Inflammatory macrophage treated with lipopolysaccharide for 4 hours (primary cell): ENCODE measurements at regions not wholly inside any gene's neighbourhood (a gene's known extent, or its start where the extent isn't known, plus 50 kb on each side); places are given as distances from the start of the nearest gene placed in this dataset.

Experiments used
- DNase-seq: peaks from one replicate; pipeline ENCODE4 v3.0.0-alpha.2; 2020

DNA sequence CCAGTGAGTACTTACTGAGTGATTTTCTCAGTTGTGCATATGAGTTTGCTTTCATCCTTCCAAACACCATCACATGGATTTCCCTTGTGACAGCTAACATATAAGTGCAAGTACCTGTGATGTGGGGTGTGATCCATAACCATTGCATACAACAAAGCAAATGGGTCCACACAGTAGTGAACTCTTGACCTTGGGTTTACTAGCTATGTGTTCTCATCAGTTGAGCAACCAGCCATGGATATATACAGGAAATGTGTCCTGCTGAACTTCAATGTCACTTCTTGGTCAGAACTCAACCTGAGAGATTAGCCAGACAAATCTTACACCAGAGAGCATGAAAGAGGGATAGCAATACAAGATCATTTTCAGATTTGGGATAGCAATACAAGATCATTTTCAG, 420.9 kb upstream of the KCNH7 start:
- DNase-seq = no peak

GRCh38 chr2:163255086-163255485, 416.5 kb upstream of the KCNH7 start:
- DNase-seq = no peak

DNA sequence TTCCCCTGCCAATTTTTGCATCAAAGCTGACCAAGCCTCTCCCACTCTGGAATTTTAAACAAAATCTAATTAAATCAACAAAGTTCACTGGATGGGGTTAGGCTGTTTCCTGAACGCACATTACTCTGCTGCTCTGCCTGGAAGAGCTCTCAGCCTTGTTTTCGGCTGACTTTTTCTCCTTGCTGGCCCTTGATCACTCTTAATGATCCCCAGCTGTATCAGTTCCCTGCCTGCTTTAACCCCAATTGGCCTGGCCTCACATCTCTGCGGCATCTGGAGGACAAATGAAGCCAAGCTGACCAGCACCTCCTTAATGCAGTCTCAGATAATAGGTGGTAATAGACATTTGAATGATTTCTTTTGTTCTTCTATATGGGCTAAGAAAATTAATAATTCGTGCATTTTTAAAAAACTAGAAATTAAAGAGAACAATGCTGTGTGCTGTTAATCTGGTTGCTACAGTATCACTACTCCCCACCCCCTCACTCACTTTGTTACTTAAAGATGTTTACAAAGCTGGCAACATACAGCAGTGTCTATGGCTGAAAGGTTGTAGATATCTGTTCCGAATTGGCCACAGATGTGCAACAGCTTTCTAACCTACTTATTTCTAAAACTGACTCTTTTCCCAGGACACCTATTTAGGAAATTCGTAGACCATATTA, 415.2 kb upstream of the KCNH7 start:
- DNase-seq = no peak

GRCh38 chr2:163252199-163252598, 413.6 kb upstream of the KCNH7 start:
- DNase-seq = no peak

DNA sequence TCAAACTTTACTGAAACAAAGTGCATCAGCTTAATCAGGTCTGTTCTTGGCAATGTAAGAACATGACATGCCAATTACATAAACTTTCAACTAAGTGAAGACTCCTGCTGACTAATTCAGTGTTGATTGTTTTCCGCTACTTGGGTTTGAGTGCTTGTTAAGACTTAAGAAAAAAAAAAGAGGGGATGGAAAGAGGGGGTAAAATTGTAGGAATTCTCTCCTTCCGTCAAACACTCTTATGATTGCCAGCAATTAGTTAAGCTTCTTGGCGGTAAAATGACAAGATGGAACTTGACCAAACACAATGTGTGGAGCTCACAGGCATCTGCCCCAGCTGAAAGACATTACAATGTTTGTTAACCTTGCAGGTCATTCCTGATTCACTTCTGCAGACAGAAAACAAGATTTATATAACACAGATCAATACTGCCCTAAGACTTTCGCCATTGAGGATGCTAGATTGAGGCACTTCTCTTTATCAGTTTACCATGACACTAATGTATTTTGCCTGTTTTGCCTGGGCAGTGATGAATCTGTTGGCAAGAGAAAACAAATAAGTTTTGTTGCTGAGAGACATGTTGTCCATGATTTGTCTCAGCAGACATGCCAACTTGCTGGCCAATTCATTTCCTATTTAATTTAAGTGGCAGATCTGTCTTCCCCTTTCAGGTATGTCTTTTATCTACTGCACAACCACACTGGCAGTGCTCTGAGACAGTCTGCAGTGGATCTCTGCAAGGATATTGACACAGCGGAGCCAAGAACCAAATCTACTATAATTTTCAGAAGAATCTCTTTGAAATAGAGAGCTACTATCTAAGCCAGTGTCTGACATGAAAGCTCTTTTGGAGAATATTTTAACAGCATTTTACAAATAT, 410.0 kb upstream of the KCNH7 start:
- DNase-seq = no peak

DNA sequence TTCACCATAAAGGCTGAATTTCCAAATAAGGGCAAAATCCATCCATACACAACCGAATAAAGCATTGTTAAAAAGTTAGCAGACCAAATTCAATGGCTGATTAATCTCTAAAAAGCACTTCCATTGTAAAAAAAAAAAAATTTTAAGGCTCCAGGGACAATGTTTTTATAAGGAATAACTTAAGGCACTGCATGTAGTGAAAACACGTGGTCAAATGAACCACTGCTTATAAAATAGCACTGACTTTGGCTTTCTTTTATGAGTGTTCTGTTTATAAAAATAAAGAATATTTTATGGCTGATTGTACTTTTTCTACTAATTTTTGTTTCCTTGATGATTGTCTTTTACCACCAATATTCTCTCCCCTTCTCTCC, 409.3 kb upstream of the KCNH7 start:
- DNase-seq = no peak

GRCh38 chr2:163247156-163247846, 408.7 kb upstream of the KCNH7 start:
- DNase-seq = no peak

DNA sequence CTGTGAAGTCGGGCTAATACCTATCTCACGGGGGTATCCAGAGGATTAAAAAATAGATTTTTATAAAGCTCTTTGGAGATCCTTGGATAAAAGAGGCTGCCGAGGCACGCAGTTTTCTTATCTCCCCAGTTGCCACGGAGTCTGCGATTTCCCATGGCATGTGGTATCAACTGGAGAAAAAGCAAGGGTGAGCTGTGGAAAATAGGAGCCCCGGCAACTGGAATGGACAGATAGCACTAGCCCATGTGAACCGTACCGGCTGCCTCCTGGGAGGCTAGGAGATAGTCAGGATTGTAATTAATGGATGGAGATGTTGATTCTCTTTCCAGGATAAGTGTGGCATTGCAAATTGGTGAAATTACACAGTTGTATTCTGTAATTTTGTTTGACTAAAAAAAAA, 407.6 kb upstream of the KCNH7 start:
- DNase-seq = no peak

DNA sequence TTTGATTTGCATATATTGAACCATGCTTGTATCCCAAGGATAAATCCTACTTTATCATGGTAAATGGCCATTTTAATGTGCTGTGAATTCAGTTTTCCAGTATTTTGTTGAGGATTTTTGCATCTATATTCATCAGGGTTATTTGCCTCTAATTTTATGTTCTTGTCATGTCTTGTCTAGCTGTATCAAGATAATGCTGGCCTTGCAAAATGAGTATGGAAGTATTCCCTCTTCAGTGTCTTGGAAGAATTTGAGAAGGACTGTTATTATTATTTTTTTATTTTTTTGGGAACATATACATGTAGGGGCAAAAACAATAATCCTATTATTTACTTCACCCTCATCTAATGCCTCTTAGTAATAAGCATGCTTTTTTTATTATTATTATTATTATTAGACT, 398.0 kb upstream of the KCNH7 start:
- no peak for DNase-seq

- no peak for DNase-seq
These were observed 393.1 kb upstream of the KCNH7 start for GRCh38 chr2:163231666-163232065.

DNA sequence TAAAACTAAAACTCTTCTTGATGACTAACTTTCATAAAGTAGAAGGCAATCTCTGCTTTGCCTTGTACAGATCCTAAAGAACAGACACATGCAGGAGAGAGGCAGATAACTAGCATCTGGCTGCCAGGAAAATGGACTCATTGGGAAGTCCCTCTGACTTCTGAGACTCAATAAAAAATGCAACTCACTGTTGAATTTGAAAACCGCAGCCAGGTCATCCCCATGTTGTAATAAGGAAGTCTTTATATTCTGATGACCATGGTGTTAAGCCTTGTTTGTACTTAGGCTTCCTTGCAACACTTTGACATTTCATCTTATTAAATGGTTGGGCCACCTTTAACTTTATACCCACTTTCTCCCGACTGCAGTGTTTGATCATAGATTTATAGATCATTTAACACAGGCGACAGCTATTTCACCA, 375.1 kb upstream of the KCNH7 start:
- DNase-seq = no peak

DNA sequence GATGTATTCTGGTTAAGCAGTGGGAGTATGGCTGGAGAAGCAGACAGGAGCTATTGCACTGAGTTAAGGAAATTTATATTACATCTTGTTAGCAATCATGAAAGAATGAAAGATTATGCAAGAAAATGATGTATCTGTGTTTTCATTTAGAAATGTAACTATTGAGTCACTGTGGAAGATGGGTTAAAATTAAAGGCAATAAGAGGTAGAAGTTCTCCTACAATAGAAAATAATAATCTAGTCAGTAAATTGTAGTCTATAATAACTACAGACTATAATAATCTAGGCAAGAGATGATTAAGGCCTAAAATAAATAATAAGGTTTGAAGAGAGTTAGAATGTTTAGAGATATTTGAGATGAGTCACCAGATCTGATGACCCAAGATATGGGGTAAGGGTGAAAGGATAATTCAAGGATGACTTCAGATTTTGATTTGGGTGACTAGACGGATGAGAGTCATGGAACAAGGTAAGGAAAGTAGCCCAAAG, 371.9 kb upstream of the KCNH7 start:
- DNase-seq = no peak

DNA sequence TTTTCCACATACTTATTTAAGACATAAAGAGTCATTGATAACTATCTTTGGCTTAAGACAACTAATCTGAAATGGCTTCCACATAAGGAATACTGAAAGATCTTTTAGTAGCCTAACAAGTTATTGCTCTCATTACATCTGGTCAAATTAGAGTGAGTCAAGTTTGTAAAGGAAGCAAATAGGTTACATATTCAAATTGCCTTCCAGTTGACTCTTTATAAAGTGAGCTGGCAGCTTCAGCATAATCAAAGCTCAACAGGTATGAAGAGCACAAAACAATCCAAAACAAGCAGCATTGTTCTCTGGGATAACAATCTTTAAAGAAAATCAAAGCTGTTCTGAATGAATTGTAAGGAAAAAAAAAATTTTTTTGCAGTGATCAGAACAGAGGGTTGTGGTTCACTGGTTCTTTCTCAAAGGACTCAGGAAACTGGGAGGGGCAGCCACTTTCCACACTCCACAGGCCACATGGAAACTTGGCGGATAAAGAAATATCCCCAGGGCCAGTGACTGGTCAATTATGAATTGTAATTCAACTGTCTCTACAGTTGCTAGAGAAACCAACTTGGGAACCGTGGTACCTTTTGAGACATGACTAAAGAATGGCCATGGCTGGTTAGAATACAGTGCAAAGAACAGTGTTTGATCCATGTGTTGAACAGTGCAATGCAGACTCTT, 369.3 kb upstream of the KCNH7 start:
- DNase-seq = no peak

- no peak for DNase-seq
These were observed 367.2 kb upstream of the KCNH7 start for GRCh38 chr2:163205589-163206254.

DNA sequence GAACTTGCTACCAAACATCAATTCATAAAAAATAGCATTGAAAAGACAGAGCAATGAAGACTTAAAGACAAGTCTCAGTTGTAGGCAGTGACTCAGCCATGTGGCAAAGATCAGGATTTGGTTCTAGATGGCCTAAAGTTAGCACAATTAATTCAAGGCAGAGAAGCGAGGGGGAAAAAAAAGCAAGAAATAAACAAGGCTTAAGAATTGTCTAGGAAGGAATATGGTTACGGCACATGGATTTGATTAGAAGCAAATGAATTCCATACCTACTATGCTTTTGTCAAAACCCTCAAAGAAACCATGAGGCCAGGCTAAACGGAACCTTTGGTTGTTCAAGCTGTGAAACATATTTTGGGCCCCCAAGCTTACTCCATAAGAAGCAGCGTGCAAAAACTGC, 362.2 kb upstream of the KCNH7 start:
- DNase-seq = no peak

GRCh38 chr2:163198972-163199371, 360.4 kb upstream of the KCNH7 start:
- DNase-seq = no peak

DNA sequence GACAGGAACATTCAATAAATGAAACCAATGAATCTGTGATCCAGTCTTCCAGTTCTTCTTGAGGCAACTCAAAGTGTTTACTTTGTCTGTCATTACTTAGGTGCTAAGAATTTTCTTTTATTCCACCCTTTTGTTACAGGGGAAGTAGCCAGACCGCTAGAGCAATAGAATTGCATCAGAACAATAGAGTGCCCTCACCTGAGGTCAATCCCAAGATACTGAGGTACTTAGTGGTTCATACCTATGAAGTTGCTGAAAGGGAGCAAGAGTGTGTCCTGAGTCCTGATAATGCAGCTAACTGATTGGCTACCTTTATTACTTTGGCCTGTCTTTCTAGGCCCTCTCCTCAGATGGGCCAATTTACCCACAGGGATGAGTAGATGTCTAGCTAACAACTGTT, 359.4 kb upstream of the KCNH7 start:
- no peak for DNase-seq

GRCh38 chr2:163191372-163191771, 352.8 kb upstream of the KCNH7 start:
- peak; percentile 19 for DNase-seq

DNA sequence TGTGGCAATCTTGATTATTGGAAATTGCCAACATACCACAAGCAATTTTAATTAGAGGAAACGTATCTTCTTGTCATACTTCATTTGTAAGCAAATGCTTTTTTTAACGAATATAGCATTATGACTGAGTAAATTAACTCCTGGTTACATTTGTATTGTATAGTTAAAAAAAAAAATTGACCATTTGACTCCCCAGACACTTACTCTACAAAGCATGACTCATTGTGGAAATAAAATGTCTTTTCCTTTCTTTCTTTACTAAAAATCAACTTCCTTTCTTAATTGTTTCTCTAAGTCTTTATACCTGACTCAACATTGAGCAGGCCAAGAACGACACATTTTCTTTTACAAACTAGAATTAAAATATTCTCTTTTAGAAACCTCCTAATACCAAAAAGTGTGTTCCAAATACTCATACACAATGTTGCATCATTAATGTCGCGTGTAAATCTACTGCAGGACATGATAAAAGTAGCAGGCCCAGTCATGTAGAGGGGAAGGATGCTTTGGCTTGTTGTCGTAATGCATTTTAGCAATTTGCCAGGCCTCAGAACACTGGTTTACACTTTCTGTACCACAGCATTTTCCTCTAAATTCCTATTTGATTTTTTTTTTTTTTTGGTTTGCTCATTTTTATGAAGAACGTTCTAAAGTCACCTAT, 349.6 kb upstream of the KCNH7 start:
- DNase-seq = no peak

DNA sequence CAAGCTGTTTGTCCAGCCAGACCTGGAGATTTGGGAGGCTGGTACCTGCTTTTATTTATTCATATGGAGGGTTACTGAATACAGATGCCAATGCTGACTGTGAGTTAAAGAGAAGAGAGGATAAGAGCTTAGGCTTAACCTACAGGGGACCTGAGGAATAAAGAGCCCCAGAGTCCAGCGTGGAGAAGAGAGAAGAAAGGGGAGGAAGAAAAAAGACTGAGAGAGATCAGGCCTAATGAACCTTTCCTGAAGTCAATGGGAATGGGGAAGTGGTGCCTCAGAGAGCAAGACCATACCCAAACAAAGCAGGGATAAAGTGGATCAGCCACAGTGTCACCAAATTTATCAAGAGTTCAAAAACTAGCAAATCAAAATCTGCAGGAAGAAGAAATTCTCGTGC, 348.6 kb upstream of the KCNH7 start:
- DNase-seq = no peak

- DNase-seq = no peak
These were observed 346.6 kb upstream of the KCNH7 start for GRCh38 chr2:163185160-163185559.

DNA sequence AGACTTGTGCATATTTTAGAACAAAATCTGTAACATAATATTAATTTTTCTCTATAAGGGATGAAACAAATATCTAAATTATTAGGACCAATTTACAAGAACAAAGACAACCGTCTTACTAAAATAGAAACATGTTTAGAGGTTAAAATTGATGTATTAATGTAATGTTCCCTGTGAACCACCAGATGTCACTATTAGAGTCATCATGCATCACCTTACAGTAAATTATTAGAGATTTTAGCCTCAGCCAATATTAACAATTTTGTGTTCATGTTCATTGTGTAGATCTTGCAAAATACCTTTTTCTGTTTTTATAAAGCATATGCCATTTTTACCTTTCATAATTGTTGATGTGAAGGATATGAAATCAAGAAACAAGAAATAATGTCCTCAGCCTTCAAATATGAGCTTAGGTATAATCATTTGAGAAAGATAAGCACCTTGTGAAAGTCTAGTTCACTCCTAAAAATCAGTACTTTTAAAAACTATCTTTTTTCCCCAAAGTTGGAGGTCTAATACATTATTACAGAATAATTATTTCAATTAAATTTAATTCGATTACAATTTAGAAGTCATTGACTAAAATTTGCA, 344.3 kb upstream of the KCNH7 start:
- DNase-seq = peak; percentile 4
